AG04450 (cell line): ENCODE measurements at regions not wholly inside any gene's neighbourhood (a gene's known extent, or its start where the extent isn't known, plus 50 kb on each side); places are given as distances from the start of the nearest gene placed in this dataset.

Experiments
- CTCF ChIA-PET: fragments of 300-600, 350-600 bp; formaldehyde crosslinking; extraction: SDS; loops from one replicate; lab custom pipeline; 2022; ENCODE audit warnings: antibody characterized with exemption, inconsistent platforms; lab: Charles Lee
- POLR2A ChIA-PET: fragments of 350-600 bp; formaldehyde crosslinking; extraction: SDS; loops from one replicate; lab custom pipeline; 2021; ENCODE audit warnings: antibody characterized with exemption, inconsistent platforms; lab: Yijun Ruan, JAX
- DNase-seq: peaks from one replicate; pipeline ENCODE4 v3.0.0-alpha.2; 2011; ENCODE audit warnings: low read depth, low spot score
- H3K27ac ChIP-seq: one replicate; pipeline ENCODE4 v1.5.1; 2012; ENCODE audit warnings: low read depth, low read length, control low read depth
- H3K27me3 ChIP-seq: one replicate; pipeline ENCODE4 v1.6.0; 2012; ENCODE audit warnings: low read length; ENCODE audit not compliant: control insufficient read depth, insufficient read depth
- H3K4me3 ChIP-seq: 2 replicates; pipeline ENCODE4 v1.5.1; 2011; ENCODE audit warnings: mild to moderate bottlenecking, low read depth, low read length, control low read depth
- H3K9me3 ChIP-seq: 2 replicates; pipeline ENCODE4 v1.5.1; 2012; ENCODE audit warnings: low read length; ENCODE audit not compliant: control insufficient read depth, insufficient read depth
- CTCF ChIP-seq: IDR thresholded peaks from 2 replicates; pipeline ENCODE4 v1.5.1; 2011; ENCODE audit warnings: low read depth, low read length, control low read depth, inconsistent platforms

- H3K27me3 ChIP-seq = no peaks in the 10 kb centered on the region
- ChIA-PET POLR2A (no interaction called here), CTCF (interaction anchor here (2.4 kb wide), 1 partner anchor 11 kb away, joined by 5 read pairs; no protein-coding TSS in a partner anchor)
- no peak for TF ChIP-seq CTCF
- no peak for DNase-seq
- no peaks in the 10 kb centered on the region for H3K9me3 ChIP-seq
- H3K27ac ChIP-seq = no peak overlapping the region
- H3K4me3 ChIP-seq = no peak overlapping the region
Measured at GRCh38 chr2:157059036-157059435, 198.5 kb upstream of the GALNT5 start.

GRCh38 chr2:157061799-157062198 is 195.7 kb upstream of the GALNT5 start:
- ChIA-PET CTCF (no interaction called here), POLR2A (no interaction called here)
- H3K27me3 ChIP-seq = no peaks in the 10 kb centered on the region
- no peak overlapping the region for H3K27ac ChIP-seq
- no peak for TF ChIP-seq CTCF
- no peaks in the 10 kb centered on the region for H3K9me3 ChIP-seq
- no peak for DNase-seq
- H3K4me3 ChIP-seq = no peak overlapping the region

DNA sequence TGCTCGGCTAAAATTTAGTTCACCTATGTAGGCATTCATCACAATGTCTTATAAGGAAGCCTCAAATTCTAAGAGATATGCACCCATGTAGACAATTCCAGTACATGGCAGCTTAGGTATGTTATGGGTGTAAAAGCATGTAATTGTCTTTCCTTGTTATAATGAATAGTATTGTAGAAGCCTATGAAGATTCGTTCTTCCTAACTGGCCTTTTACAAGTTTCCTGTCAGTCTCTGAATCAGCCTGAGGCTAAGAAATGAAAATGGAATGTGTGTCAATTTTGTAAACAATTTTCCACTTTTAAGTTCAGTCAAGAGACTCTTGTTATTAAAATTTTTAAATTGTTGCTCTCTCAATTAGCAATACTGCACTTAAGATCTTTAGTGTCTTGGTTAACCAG is 189.9 kb upstream of the GALNT5 start:
- ChIA-PET CTCF (interaction anchor here (1.2 kb wide), 1 partner anchor 126 kb away, joined by 3 read pairs; no protein-coding TSS in a partner anchor), POLR2A (no interaction called here)

GRCh38 chr2:157068237-157068636 is 189.3 kb upstream of the GALNT5 start:
- CTCF ChIA-PET = no interaction called here
- no peak for TF ChIP-seq CTCF
- POLR2A ChIA-PET = no interaction called here

More for the DNA sequence above, 189.9 kb upstream of the GALNT5 start:
- Histone ChIP-seq H3K4me3 (no peak overlapping the region), H3K27me3 (no peaks in the 10 kb centered on the region), H3K27ac (no peak overlapping the region), H3K9me3 (no peaks in the 10 kb centered on the region)
- DNase-seq = no peak
- TF ChIP-seq CTCF = no peak

GRCh38 chr2:157075924-157076323 is 181.6 kb upstream of the GALNT5 start:
- TF ChIP-seq CTCF = no peak
- no peak overlapping the region for H3K27ac ChIP-seq
- ChIA-PET POLR2A (no interaction called here), CTCF (no interaction called here)
- DNase-seq = no peak
- no peak overlapping the region for H3K4me3 ChIP-seq
- no peaks in the 10 kb centered on the region for H3K27me3 ChIP-seq
- no peaks in the 10 kb centered on the region for H3K9me3 ChIP-seq

More at GRCh38 chr2:157068237-157068636, 189.3 kb upstream of the GALNT5 start:
- no peaks in the 10 kb centered on the region for H3K9me3 ChIP-seq
- no peak for DNase-seq
- H3K27me3 ChIP-seq = no peaks in the 10 kb centered on the region
- no peak overlapping the region for H3K4me3 ChIP-seq
- no peak overlapping the region for H3K27ac ChIP-seq
